ENCODE measurements at regions not wholly inside any gene's neighbourhood (a gene's known extent, or its start where the extent isn't known, plus 50 kb on each side); places are given as distances from the start of the nearest gene placed in this dataset.

- no peak for DNase-seq
Measured at GRCh38 chr7:25966469-25966868, 185.5 kb upstream of the NFE2L3 start.

DNA sequence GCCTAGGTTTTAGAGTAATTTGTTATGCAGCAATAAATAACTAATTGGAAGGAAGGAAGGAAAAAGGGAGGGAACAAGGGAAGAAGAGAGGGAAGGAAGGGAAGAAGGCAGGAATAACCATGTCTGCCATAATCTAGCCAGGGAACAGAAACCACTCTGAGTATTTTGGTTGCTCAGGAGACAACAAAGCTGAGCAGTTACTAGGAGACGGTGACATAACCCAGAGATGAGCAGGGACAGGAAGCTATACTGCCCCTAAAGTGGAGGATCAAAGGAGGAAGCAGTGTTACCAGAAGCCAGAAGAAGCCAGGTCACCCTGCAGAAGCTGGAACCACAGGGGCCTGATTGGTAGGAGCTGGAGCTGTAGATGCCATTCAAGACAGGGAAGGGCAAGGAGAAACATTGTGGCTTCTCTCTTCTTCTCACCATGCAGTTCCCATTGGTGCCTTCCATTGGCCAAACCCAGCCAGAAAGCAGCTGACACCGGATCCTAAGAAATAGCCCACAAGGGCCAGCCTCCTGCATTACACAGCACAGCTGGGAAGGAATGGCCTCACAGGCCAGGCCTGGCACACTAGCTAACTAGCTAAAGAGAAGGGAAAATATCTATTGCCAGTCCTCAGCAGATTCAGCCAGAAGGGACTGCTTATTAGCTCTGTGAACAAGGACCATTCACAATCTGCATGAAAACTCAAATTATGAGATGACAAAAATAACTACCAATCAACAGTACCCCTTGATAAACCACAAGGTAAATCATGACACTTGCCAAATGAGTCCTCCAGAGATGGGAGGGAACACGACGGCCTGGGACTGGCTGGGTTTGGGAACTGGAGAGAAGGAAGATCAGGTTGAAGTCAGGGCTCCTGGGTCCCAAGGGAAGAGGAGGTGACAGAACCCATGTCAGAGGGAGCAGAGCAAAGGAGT, 184.5 kb upstream of the NFE2L3 start:
- DNase-seq: no peak

GRCh38 chr7:25968205-25968993, 183.6 kb upstream of the NFE2L3 start:
- peak; percentile 18 for DNase-seq

DNA sequence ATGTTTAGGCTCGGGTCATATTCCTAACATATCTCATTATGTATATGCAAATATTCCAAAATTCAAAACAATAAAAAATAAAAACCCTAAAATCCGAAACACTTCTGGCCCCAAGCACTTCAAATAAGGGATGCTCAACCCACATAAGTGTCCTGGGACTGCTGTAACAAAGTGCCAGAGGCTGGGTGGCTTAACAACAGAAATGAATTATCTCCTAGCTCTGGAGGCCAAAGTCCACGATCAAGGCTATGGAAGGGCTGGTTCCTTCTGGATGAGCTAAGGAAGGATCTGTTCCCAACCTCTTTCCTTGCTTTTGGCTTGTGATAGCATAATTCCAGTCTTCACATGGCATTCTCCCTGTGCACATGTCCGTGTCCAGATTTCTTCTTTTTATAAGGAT, 181.6 kb upstream of the NFE2L3 start:
- no peak for DNase-seq

- no peak for DNase-seq
Measured at GRCh38 chr7:25970911-25971310, 181.1 kb upstream of the NFE2L3 start.

DNA sequence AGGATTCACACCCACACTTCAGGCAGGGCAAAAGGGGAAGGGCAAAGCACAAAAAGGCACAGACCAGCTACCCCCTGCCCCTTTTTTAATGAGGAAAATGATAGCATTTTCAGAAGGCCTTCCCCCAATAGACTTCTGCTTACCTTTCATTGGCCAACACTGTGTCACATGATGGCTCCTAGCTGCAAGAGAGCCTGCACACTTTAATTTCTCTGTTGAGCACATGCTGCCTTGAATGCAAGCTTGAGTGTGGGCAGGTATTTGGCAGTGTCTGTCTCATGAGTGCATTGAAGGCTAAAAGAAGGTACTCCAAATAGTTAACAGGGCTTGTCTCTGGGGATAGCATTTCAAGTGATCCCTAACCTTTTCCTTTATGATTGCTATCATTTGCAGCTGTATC, 175.4 kb upstream of the NFE2L3 start:
- DNase-seq: no peak

DNA sequence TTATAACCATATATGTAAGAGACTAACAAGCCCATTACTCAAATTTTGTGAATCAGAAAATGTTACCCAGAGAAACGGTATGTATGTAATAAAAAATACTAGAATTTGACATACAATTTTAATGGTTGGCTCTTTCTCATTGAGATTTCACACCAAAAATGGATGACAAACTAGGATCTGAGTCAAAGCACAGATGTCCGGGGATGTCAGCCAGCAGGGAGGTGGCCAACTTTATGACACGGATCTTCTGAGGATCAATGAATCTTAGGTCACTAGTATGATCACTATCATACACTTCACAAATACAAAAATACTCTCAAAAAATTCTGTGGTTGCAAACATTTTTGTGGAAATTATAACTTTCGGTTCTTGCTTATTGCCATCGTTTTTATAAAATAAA, 173.5 kb upstream of the NFE2L3 start:
- DNase-seq: no peak

- no peak for DNase-seq
Measured at GRCh38 chr7:25979605-25980004, 172.4 kb upstream of the NFE2L3 start.

DNA sequence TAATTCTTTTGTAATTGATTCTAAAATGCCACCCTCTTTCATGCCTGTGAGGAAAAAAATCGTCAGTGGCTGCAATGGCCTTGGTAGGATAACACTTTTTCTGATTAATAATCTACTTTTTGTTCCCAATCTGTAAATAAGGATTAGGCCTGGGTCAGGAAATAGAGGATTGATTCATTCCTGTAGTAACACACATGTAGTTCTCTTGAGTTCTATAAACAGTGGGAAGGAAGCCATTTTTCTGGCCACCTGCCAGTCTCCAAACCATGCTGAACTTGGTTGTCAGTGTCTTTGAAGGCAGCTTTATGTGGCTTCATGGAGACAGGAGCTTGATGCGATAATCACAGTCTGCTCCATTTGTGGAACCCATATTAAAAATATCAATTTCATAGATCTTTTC, 169.3 kb upstream of the NFE2L3 start:
- no peak for DNase-seq

DNA sequence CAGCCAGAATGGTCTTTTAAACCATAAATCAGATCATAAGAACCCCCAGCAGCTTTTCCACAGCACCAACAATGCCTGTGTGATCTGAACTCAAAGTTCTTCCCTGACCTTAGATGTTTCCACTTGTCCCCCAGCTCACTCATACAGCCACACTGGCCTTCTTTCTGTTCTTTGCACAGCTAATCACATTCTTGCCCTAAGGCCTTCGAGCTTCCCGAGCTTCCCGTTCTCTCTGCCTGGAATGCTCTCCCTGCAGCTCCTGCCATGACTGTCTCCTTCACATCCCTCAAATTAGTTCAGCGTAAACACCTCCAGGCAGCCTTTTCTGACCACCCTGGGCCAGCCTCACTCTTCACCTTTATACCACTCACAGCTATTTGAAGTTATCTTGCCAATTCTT, 166.8 kb upstream of the NFE2L3 start:
- DNase-seq: no peak

DNA sequence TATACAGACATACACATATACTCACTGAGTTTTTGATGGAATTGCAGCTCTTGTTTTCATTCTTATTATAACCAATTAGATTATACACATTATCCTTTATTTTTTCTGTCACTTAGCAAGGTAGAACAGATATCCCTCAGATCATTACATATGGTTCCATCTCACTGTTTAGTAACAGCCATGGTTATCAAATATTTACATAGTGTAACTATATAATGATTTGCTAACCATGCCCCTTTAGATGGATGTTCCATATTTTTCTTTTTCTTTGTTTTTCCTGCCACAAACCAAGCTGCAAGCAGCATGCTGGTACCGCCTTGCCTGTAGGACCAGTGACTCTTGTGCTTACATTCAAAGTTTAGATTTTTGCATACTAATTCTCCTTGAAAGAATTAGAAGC, 163.4 kb upstream of the NFE2L3 start:
- DNase-seq: no peak

DNA sequence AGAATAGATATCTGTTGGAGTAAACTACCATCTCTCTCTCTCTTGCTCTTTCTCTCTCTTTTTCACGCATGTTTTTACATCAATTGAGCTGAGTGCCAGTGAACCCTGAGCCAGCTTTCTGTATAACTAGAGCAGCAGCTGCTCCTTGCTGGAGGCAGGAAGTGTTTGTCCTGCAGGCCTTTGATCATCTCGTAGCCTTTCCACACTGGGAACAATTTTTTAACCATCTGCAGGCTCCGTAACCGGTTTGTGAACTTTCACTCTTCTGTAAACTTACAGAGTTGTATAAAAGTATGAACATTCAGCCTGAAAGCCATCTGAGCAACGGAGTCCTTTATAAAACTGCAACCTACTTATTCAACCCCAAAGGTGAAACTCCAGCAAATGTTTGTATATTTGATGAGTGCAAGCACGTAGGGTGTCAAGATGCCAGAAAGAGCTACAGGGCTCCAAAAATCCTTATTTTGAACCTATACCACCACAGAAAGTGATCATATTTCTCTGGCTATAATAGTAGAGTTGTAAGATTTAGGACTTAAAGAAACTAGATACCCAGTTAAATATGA, 162.8 kb upstream of the NFE2L3 start:
- no peak for DNase-seq

DNA sequence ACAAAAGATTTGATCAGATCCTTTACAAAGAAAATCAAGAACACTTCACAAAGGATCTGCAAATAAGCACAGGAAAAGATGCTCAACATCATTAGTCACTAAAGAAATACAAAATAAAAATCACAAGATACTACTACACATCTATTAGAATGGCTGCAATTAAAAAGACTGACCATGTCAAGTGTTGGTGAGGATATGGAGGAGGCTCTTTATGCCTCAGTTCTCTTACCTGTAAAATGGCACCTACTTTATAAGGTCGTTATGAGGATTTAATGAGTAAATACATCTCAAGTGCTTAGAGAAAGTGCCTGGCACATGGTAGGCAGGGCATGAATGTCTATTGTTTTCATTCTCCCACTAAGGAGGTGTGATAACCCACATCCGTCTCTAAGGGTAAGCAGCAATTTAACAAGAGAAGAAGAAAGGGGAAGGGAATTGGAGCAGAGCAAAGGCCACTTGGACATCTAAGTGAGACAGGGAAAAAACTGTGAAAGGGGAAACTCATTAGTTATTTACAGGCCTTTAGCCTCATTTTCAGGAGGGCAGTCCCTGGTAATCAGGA, 157.5 kb upstream of the NFE2L3 start:
- DNase-seq: no peak

GRCh38 chr7:25995216-25995615, 156.8 kb upstream of the NFE2L3 start:
- DNase-seq: no peak

DNA sequence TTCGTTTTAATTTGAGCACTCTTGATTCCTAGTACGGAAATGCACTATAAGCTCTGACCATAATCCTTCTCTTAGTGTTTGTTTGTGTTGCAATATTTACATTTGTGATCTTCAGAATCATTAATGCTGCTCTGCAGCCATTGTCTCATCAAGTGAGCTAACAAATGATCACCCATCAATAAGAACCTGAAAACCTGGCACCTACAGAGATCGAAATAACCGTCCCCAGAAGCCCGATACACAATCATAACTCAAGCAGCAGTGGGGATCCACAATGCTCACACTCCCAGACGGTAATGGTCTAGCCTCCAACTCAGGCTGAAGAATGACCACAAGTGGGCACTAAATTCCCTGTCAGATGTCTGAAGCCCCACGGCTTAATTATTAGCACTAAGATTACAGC, 156.0 kb upstream of the NFE2L3 start:
- no peak for DNase-seq

GRCh38 chr7:25998499-25998898, 153.5 kb upstream of the NFE2L3 start:
- no peak for DNase-seq

DNA sequence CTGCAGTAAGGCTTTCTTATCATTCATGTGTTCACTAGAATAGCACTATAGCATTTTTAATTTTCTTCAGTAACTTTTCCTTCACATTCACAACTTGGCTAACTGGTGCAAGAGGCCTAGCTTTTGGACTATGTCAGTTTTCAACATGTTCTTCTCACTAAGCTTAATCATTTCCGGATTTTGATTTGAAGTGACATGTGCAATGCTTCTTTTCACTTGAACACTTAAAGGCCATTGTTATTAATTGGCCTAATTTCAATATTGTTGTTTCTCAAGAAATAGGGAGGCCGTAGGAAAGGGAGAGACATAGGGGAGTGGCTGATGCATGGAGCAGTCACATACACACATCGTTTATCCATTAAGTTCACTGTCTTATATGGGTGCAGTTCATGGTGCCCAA, 151.2 kb upstream of the NFE2L3 start:
- DNase-seq: no peak

DNA sequence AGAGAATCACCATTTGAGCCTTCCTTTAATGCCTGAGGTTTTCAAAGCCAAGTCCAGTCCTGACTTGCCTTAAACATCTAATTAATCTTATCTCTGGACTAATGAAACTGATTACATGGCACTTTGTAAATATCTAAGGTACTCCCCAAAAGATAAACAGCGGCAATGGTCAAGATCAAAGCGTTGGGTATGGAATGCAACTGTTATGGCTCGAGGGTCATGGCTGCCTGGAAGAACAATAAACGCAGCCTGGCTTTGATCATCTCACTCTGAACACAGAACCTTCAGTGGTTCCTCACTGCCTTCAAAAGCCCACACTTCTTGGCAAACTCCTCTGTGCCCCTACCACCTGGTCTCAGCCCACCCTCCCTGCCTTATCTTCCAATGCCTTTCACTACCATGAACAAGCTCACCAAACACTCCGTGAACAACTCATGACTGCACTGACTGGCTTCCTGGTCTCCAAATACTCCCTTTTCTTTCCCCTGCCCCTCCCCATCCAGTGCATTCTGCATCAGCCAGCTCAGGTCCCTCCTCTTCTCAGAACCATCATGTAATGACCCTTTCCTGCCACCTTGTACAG, 150.2 kb upstream of the NFE2L3 start:
- no peak for DNase-seq

GRCh38 chr7:26005683-26006410, 146.2 kb upstream of the NFE2L3 start:
- DNase-seq: no peak

- no peak for DNase-seq
Measured at GRCh38 chr7:26006426-26006825, 145.6 kb upstream of the NFE2L3 start.

- no peak for DNase-seq
Measured at GRCh38 chr7:26007510-26007909, 144.5 kb upstream of the NFE2L3 start.

DNA sequence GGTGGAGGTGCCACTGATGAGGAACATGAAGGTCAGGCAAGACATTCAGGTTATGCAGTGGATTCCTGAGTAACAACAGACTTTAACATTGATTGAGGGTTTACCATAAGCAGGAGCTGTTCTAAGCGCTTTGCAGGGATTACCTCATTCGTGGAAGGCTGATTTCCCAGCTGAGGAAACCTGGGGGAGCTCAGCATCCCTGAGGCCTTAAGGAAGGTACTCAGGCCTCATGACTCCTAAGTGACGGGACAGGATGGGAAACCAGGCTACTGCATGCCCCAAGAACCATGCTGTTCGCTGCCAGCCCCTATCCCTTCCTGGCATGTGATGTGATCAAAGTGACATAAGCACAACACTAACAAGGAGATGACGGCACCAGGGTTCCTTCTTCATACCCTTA, 143.6 kb upstream of the NFE2L3 start:
- DNase-seq: no peak

Measured in central memory CD4-positive, alpha-beta T cell (primary cell).